ENCODE measurements at regions not wholly inside any gene's neighbourhood (a gene's known extent, or its start where the extent isn't known, plus 50 kb on each side); places are given as distances from the start of the nearest gene placed in this dataset.

GRCh38 chr10:31749301-31749700 is 179.3 kb downstream of the ARHGAP12 start:
- Histone ChIP-seq H3K4me3 (ENCODE audit: low read depth in 2 of 2, low read length in 2 of 2) (no peak overlapping the region), H3K4me1 (ENCODE audit: control insufficient read depth, insufficient read depth, low read length) (peaks cover 15% of the 10 kb centered on the region), H3K27me3 (ENCODE audit: control insufficient read depth, insufficient read depth, low read length) (no peaks in the 10 kb centered on the region), H3K36me3 (ENCODE audit: control insufficient read depth, insufficient read depth, low read length) (no peaks in the 10 kb centered on the region), H3K27ac (ENCODE audit: low read length) (peak overlapping the region; percentile 65; the same call in 1 of the 2 replicates), H3K9me3 (ENCODE audit: control insufficient read depth, insufficient read depth, low read depth, low read length) (no peaks in the 10 kb centered on the region)
- in situ Hi-C loops (cut with HindIII; ENCODE audit: low pct_unique_long_range_greater_than_20kb, low sequenced_read_pairs) = no loop called here
- intact Hi-C loops (cut with micrococcal nuclease; ENCODE audit: unreplicated experiment) = no loop called here
- BruUV-seq (replicated peaks) = no TSS peak
- ChIA-PET CTCF (interaction anchor here (0.6 kb wide), 1 partner anchor 66 kb away, joined by 4 read pairs; no protein-coding TSS in a partner anchor), POLR2A (no interaction called here)
- no peak for ATAC-seq
- TF ChIP-seq REST (IDR thresholded peaks at IDR 0.05; ENCODE audit: insufficient read depth in 1 of 2, low read depth in 2 of 2, low read length in 1 of 2) (no peak), TCF7L2 (IDR thresholded peaks at IDR 0.05; ENCODE audit: low read depth, low read length) (no peak), CTCF (IDR thresholded peaks at IDR 0.05) (no peak), SIN3A (IDR thresholded peaks at IDR 0.05; ENCODE audit: borderline replicate concordance, insufficient read depth, low read depth, low read length) (no peak), POLR2AphosphoS5 (IDR thresholded peaks at IDR 0.05; ENCODE audit: low read depth, low read length) (no peak)
- no peak for DNase-seq (ENCODE audit: low read depth, low spot score)

GRCh38 chr10:31745612-31746376 is 182.8 kb downstream of the ARHGAP12 start:
- DNase-seq (ENCODE audit: low read depth, low spot score) = peak; percentile 81
- intact Hi-C loops (cut with micrococcal nuclease; ENCODE audit: unreplicated experiment) (no loop called here), in situ Hi-C loops (cut with HindIII; ENCODE audit: low pct_unique_long_range_greater_than_20kb, low sequenced_read_pairs) (no loop called here)
- TF ChIP-seq REST (IDR thresholded peaks at IDR 0.05; ENCODE audit: insufficient read depth in 1 of 2, low read depth in 2 of 2, low read length in 1 of 2) = no peak
- TF ChIP-seq CTCF (IDR thresholded peaks at IDR 0.05) = no peak
- no peak for TF ChIP-seq POLR2AphosphoS5 (IDR thresholded peaks at IDR 0.05; ENCODE audit: low read depth, low read length)
- no peak for TF ChIP-seq TCF7L2 (IDR thresholded peaks at IDR 0.05; ENCODE audit: low read depth, low read length)
- TF ChIP-seq SIN3A (IDR thresholded peaks at IDR 0.05; ENCODE audit: borderline replicate concordance, insufficient read depth, low read depth, low read length) = no peak
- ChIA-PET CTCF (no interaction called here), POLR2A (no interaction called here)
- Histone ChIP-seq H3K4me3 (ENCODE audit: low read depth in 2 of 2, low read length in 2 of 2) (no peak overlapping the region), H3K4me1 (ENCODE audit: control insufficient read depth, insufficient read depth, low read length) (peaks cover 15% of the 10 kb centered on the region), H3K36me3 (ENCODE audit: control insufficient read depth, insufficient read depth, low read length) (no peaks in the 10 kb centered on the region), H3K9me3 (ENCODE audit: control insufficient read depth, insufficient read depth, low read depth, low read length) (no peaks in the 10 kb centered on the region), H3K27ac (ENCODE audit: low read length) (0 out of 2 replicates have a peak overlapping the region, but pooled peaks have one; percentile 29), H3K27me3 (ENCODE audit: control insufficient read depth, insufficient read depth, low read length) (no peaks in the 10 kb centered on the region)
- BruUV-seq (replicated peaks) = no TSS peak
- peak; percentile 90 for ATAC-seq
